HG03571 (cell line): ENCODE measurements at regions not wholly inside any gene's neighbourhood (a gene's known extent, or its start where the extent isn't known, plus 50 kb on each side); places are given as distances from the start of the nearest gene placed in this dataset.
"Not testable (repeated sequence)": the region's sequence is repeated elsewhere in the genome, so short reads cannot be mapped to it uniquely, and the experiment has no call there.

Source experiments
- ATAC-seq: cut with Tn5 transposase; IDR thresholded peaks from one replicate; pipeline ENCODE4 v1.9.1; 2021; ENCODE audit not compliant: unreplicated experiment

DNA sequence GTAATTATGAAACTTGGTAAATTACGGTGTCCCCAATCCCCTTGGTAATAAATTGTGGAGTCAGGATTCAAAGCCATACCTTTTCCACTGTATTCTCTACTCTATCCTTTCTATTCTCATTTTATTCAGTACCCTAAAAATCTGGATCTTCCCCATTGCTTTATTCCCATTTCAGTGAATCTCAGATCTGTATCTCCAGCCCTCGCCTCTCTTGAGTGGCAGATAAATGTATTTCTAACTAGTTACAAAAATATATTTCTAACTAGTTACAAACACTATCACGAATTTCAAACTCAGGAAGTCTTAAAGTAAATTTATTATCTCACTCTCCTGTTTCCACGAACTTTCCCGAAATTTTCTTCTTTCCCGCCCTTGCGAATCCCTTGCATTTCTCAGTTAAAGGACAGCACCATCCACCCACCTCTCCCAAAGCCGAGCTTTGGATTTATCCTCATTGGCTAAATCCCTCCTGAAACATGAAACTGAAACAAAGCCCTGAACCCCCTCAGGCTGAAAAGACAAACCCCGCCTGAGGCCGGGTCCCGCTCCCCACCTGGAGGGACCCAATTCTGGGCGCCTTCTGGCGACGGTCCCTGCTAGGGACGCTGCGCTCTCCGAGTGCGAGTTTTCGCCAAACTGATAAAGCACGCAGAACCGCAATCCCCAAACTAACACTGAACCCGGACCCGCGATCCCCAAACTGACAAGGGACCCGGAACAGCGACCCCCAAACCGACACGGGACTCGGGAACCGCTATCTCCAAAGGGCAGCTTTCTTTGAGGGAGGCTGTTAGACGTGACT is 164.3 kb upstream of the PABPC3 start:
- ATAC-seq, result no peak

DNA sequence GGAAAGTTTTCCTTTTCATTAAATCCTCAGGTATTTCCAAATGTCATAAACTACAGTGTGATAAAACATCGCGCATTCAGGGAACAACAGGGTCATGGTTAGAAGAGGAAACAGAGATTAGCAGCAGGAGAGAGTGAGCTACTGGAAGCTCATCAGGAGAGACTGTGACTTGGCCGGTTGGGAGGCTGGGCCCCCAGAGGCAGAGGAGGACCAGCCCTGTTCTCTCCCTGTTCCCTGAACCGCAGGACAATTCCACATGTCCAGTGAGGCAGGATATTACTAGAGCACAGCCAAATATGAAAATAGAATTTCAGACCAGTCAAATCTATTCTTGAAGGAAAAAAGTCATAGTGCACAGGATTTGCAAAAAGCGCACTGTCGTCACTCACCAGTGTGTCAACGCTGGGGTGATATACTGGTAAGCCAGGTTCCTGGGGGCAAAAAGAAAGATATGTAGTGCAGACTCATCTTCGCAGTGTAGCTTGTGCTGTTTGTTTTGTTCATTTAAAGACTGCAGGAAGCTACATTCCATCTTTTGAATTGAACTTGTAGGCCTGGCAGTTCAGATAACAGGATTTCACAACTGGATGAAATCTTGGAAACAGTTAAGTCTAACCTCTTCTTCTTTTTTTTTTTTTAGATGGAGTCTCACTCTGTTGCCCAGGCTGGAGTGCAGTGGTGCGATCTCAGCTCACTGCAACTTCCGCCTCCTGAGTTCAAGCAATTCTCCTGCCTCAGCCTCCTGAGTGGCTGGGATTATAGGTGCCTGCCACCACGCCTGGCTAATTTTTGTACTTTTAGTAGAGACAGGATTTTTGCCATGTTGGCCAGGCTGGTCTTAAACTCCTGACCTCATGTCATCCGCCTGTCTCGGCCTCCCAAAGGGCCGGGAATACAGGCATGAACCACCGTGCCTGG is 162.6 kb upstream of the PABPC3 start:
- ATAC-seq, result not testable (repeated sequence)

DNA sequence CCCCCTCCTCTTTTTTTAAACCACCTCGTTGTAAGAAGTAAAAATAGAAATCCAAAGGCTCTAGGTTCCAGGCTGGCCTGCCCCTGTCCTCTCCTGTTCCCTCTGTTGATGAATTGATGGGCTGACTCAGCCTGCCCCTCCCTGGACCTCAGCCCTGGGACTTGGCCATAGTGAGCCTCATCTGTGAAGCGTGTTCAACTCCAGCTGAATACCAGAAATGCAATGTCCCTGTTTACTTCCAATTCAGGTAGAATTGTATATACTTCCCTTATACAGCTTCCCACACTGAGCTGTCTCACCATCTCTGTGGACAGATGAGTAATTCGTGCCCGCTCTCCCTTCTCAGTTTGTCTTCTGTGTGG is 161.9 kb upstream of the PABPC3 start:
- not testable (repeated sequence) for ATAC-seq

DNA sequence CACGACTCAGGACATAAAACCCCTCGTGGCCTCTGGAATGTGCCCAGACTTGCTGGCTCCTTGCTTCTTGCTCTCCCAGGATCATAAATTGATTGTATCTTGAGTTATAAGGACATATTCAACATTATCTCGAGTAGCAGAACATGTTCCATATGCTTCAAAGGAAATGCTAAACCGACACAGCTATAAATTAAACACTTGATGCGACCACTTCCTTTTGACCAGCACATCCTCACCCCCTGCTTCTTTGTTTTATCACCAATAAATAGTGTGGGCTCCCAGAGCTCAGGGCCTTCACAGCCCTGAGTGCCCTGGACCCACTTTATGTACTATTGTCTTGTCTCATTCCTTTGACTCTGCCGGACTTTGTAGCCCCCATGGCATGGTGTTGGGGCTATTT is 157.0 kb upstream of the PABPC3 start:
- ATAC-seq, result no peak

DNA sequence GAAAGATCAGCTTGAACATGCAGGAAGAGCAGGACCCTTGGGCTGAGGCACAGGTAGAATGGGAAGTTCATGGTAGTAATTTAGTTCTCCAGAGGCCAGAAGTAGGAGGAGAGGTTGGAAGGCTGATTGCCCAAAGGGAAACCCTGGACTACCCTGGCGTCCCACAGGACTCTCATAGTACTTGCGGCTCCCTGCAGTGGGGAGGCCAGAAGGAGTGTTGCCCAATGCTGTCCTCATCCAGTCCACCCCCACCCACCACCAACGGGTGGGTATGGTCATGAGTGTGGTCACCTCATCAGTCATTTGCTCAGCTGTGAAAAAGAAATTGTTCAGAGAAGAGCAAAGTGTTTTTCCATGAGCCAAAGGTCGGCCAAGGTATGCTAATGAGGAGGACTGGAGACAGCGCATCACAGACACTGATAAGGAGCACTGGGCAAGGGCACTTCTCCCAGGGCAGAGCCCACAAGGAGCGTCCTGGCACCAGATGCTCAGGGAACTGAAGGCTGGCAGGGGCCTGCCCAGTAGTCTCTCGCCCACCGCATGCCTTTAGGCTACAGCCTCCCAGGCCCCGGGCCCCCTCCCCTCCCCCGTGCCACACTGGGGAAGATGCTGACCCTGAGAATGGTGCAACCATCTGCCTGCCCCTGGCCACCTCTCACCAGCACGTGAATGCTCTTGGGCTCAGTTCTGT is 154.8 kb upstream of the PABPC3 start:
- ATAC-seq, result not testable (repeated sequence)

- no peak for ATAC-seq
Measured at GRCh38 chr13:24943136-24943535, 152.8 kb upstream of the PABPC3 start.

- ATAC-seq, result not testable (repeated sequence)
Measured at GRCh38 chr13:24944073-24944472, 151.9 kb upstream of the PABPC3 start.

DNA sequence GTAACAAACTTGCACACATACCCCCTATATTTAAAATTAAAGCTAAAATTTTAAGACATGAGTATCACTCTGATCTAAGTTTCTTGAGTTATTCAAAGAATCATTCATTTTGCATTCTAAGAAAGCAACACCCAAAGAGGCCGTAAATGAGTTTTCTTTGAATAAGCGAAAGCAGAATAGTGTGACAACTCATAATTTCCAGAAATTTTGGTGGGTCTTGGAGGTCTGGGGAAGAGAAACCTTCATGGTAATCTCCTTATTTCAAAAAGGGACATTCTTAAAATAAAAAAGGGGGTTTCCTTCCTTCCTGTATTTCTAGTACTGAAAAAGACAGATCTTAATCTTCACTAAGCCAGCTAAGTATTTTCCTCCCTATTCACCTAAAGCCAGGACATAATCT is 147.0 kb upstream of the PABPC3 start:
- ATAC-seq, result not testable (repeated sequence)

DNA sequence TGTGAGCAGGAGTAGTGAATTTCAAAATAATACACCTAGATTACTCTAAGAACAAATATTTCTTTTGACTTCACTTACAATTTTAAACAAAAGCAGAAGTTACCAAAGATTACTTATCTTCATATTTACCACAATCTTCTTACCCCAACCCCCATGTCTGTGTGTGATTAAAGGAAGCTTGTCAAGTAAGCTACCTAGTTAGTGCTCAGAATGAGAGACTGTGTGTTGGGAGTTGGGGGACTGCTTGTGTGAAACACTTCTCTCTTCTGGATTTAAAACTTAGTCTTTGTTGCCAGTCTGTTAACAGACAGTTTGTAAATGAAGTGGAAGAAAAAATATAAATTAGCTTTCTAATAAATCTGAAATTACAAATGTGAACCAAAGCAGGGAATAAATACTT is 145.3 kb upstream of the PABPC3 start:
- ATAC-seq, result not testable (repeated sequence)

- ATAC-seq, result not testable (repeated sequence)
Measured at GRCh38 chr13:24967970-24968369, 128.0 kb upstream of the PABPC3 start.

DNA sequence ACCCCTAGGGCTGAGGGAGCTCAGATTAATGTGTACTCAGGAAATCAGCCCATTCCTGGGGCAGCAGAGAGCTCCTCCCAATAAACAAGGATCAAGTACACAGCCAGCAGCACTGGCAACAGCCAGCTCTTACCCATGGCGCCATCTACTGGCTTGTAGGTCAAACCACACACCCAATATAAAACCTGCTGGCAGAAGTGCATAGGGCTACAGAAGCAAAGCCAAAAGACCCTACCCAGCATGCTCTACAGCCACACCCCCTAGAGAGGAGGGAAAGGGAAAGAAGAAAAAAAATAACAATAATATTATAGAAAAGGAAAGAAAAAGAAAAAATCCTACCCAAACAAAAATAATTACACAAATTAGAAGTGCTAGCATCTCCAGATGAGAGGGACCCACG is 127.5 kb upstream of the PABPC3 start:
- ATAC-seq, result not testable (repeated sequence)

DNA sequence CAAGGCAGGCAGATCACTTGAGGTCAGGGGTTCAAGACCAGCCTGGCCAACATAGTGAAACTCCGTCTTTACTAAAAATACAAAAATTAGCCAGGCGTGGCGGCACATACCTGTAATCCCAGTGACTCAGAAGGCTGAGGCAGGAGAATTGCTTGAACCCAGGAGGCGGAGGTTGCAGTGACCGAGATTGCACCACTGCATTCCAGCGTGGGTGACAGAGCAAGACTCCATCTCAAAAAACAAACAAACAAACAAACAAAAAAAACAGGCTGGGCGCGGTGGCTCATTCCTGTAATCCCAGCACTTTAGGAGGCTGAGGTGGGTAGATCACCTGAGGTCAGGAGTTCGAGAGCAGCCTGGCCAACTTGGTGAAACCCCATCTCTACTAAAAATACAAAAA is 122.8 kb upstream of the PABPC3 start:
- ATAC-seq, result not testable (repeated sequence)

DNA sequence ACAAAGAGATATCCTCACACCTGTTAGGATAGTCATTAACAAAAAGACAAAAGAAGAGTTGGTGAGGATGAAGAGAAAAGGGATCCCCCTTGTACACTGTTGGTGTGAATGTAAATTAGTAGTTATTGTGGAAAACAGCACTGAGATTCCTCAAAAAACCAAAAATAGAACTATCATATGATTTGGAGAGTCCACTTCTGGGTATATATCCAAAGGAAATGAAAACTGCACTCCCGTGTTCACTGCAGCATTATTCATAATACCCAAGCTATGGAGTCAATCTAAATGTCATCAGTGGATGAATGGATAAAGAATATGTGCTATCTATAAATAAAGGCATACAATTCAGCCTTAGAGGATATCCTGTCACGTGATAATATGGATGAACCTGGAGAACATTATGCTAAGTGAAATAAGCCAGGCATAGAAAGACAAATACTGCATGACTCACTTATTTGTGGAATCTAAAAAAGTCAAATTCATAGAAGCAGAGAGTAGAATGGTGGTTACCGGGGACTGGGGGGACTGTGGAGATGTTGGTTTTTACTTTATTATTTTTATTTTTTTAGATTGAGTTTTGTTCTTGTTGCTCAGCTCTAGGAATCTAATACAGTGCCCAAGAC is 114.6 kb upstream of the PABPC3 start:
- not testable (repeated sequence) for ATAC-seq

DNA sequence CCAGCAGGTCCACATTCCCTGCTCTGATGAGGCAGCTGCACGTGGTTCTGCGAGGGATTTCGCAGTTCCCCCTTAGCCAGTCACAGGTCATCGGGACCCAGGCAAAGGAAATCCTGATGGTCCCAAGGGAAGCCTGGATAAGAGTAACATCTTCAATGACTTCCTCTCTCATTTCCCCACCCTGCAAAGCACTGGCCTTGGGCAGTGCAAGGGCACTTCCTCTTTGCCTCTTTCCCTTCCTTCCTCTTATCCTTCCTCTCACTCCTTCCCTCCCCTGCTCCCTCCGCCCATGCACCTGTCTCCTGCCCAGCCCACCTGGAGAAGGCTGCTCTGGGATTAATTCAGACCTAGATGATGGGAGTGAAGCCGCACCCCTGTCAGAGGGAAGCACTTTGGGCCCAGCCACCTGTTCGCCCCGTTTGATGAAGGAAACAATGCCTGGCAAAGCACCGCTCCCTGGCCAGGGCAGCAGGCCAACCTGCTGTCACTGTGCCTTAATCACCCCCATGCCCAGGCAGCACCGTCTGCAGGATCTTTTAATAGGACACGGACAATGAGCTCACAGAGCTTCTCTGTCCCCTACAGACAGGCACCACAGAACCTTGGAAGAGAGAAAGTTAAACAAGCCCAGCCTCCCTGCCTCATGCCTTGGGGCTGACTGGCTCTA is 113.5 kb upstream of the PABPC3 start:
- ATAC-seq, result no peak

DNA sequence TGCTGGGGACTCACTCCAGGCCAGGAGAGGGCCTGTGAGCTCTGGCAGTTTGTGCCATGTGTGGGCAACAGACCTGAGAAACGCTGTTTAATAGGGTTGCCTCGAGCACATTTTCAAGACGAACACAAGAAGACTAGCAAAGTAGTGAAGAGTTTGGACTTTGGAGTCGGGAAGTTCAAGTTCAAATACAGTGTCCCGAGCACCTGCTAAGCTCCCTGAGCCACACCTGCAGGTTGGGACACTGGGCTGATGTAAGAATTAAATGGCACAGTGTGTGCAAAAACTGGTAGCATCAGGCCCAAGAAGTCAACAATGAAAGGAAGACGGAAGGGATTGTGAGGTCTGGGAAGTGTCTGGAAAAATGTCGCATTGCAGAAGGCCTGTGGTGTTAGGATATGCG is 112.8 kb upstream of the PABPC3 start:
- no peak for ATAC-seq

DNA sequence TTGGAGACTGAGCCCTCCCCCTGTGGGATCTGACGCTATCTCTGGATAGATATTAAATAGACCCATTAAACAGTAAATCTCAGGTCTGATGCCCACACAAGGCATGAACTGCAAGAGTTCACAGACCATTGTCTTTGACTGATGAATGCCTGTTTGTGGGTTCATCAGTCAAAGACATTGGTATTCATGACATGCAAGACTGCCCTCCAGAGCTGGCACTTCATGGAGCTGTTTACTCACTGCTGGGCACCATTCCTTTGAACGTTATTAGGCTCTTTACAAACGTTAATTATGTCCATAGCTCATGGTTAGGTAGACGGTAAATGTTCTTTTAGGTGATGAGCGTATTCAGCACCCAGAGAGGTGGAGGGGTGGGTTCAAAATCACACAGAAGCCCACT is 111.8 kb upstream of the PABPC3 start:
- ATAC-seq, result no peak

DNA sequence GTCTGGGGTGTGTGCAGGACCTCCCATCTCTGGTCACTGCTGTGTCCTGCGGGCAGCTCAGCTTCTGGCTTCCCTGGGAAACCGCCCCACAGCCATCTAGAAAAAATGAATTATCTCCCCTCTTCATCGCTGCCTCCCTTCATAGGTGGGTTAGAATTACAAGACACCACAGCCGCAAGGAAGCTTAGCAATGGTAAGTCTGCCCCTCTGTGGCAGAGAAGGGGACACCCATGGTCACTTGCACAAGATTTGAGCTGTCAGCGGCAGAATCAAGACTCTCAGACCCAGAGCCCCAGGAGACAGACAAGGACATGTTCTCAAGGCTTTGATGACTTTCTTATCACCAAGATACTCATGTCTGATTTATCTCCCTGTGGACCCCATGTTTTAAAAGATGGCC is 110.8 kb upstream of the PABPC3 start:
- no peak for ATAC-seq

GRCh38 chr13:24985896-24986295 is 110.0 kb upstream of the PABPC3 start:
- ATAC-seq, result no peak

- ATAC-seq, result no peak
Measured at GRCh38 chr13:24986826-24987225, 109.1 kb upstream of the PABPC3 start.

- ATAC-seq, result not testable (repeated sequence)
Measured at GRCh38 chr13:24989959-24990358, 106.0 kb upstream of the PABPC3 start.
